ENCODE measurements at regions not wholly inside any gene's neighbourhood (a gene's known extent, or its start where the extent isn't known, plus 50 kb on each side); places are given as distances from the start of the nearest gene placed in this dataset.

- TF ChIP-seq CTCF (conservative IDR thresholded peaks at IDR 0.05; ENCODE audit: low read length) = no peak
- TF ChIP-seq EZH2phosphoT487 (IDR thresholded peaks at IDR 0.05; ENCODE audit: borderline replicate concordance, low read depth, low read length) = no peak
Observed at GRCh38 chr14:71396050-71396677, 488.9 kb downstream of the PCNX1 start.
